ENCODE measurements at regions not wholly inside any gene's neighbourhood (a gene's known extent, or its start where the extent isn't known, plus 50 kb on each side); places are given as distances from the start of the nearest gene placed in this dataset.

GRCh38 chr2:194867328-194867727 lies 789.7 kb upstream of the SLC39A10 start:
- TF ChIP-seq CTCF (IDR thresholded peaks at IDR 0.05 in 4 of 5, conservative IDR thresholded peaks at IDR 0.05 in 1 of 5) (peak in 1 of 5 experiments; percentile 28), POLR2A (IDR thresholded peaks at IDR 0.05) (no peak)
